ENCODE measurements at regions not wholly inside any gene's neighbourhood (a gene's known extent, or its start where the extent isn't known, plus 50 kb on each side); places are given as distances from the start of the nearest gene placed in this dataset.

GRCh38 chr7:131844369-131844768, 287.9 kb upstream of the PODXL start:
- H4K20me1 ChIP-seq (ENCODE audit: insufficient read depth, low read length): no peaks in the 10 kb centered on the region
- H2AFZ ChIP-seq (ENCODE audit: low read depth, low read length): no peak overlapping the region
- TF ChIP-seq CTCF (IDR thresholded peaks at IDR 0.05; ENCODE audit: low read depth, low read length) (no peak), EZH2phosphoT487 (IDR thresholded peaks at IDR 0.05; ENCODE audit: low read depth) (no peak)
- H3K9me3 ChIP-seq (ENCODE audit: insufficient read depth, low read length): no peaks in the 10 kb centered on the region
- H3K4me1 ChIP-seq (ENCODE audit: low read length): no peaks in the 10 kb centered on the region
- H3K27ac ChIP-seq (ENCODE audit: low read length): no peak overlapping the region
- H3K4me3 ChIP-seq (ENCODE audit: low read length): no peak overlapping the region
- no peak overlapping the region for H3K9ac ChIP-seq (ENCODE audit: low read length)
- no peak overlapping the region for H3K4me2 ChIP-seq (ENCODE audit: low read length)
- H3K36me3 ChIP-seq (replicated peaks; ENCODE audit: low read depth, low read length): no peaks in the 10 kb centered on the region
- H3K27me3 ChIP-seq (ENCODE audit: low read depth, low read length): peaks cover 30% of the 10 kb centered on the region
- no peaks in the 10 kb centered on the region for H3K79me2 ChIP-seq (ENCODE audit: low read length)

GRCh38 chr7:131843898-131844331, 287.5 kb upstream of the PODXL start:
- no peak overlapping the region for H3K27ac ChIP-seq (ENCODE audit: low read length)
- no peaks in the 10 kb centered on the region for H3K79me2 ChIP-seq (ENCODE audit: low read length)
- no peak overlapping the region for H3K9ac ChIP-seq (ENCODE audit: low read length)
- H3K4me1 ChIP-seq (ENCODE audit: low read length): no peaks in the 10 kb centered on the region
- H3K4me3 ChIP-seq (ENCODE audit: low read length): no peak overlapping the region
- H3K4me2 ChIP-seq (ENCODE audit: low read length): no peak overlapping the region
- H2AFZ ChIP-seq (ENCODE audit: low read depth, low read length): no peak overlapping the region
- H4K20me1 ChIP-seq (ENCODE audit: insufficient read depth, low read length): no peaks in the 10 kb centered on the region
- TF ChIP-seq EZH2phosphoT487 (IDR thresholded peaks at IDR 0.05; ENCODE audit: low read depth) (no peak), CTCF (IDR thresholded peaks at IDR 0.05; ENCODE audit: low read depth, low read length) (no peak)
- no peaks in the 10 kb centered on the region for H3K36me3 ChIP-seq (replicated peaks; ENCODE audit: low read depth, low read length)
- peaks cover 34% of the 10 kb centered on the region for H3K27me3 ChIP-seq (ENCODE audit: low read depth, low read length)
- no peaks in the 10 kb centered on the region for H3K9me3 ChIP-seq (ENCODE audit: insufficient read depth, low read length)

GRCh38 chr7:131839967-131840690, 283.7 kb upstream of the PODXL start:
- Histone ChIP-seq H3K36me3 (replicated peaks; ENCODE audit: low read depth, low read length) (no peaks in the 10 kb centered on the region), H3K27me3 (ENCODE audit: low read depth, low read length) (peaks cover 61% of the 10 kb centered on the region), H4K20me1 (ENCODE audit: insufficient read depth, low read length) (no peaks in the 10 kb centered on the region), H3K79me2 (ENCODE audit: low read length) (no peaks in the 10 kb centered on the region), H3K27ac (ENCODE audit: low read length) (no peak overlapping the region), H3K4me1 (ENCODE audit: low read length) (no peaks in the 10 kb centered on the region), H2AFZ (ENCODE audit: low read depth, low read length) (no peak overlapping the region), H3K4me2 (ENCODE audit: low read length) (no peak overlapping the region), H3K9me3 (ENCODE audit: insufficient read depth, low read length) (no peaks in the 10 kb centered on the region), H3K4me3 (ENCODE audit: low read length) (no peak overlapping the region), H3K9ac (ENCODE audit: low read length) (no peak overlapping the region)
- no peak for TF ChIP-seq EZH2phosphoT487 (IDR thresholded peaks at IDR 0.05; ENCODE audit: low read depth)
- no peak for TF ChIP-seq CTCF (IDR thresholded peaks at IDR 0.05; ENCODE audit: low read depth, low read length)

GRCh38 chr7:131836733-131837132, 280.3 kb upstream of the PODXL start:
- Histone ChIP-seq H3K9me3 (ENCODE audit: insufficient read depth, low read length) (no peaks in the 10 kb centered on the region), H3K27ac (ENCODE audit: low read length) (no peak overlapping the region), H3K36me3 (replicated peaks; ENCODE audit: low read depth, low read length) (no peaks in the 10 kb centered on the region), H3K27me3 (ENCODE audit: low read depth, low read length) (peaks cover 52% of the 10 kb centered on the region), H3K4me3 (ENCODE audit: low read length) (no peak overlapping the region), H3K9ac (ENCODE audit: low read length) (no peak overlapping the region), H3K79me2 (ENCODE audit: low read length) (no peaks in the 10 kb centered on the region), H4K20me1 (ENCODE audit: insufficient read depth, low read length) (no peaks in the 10 kb centered on the region), H3K4me2 (ENCODE audit: low read length) (no peak overlapping the region), H3K4me1 (ENCODE audit: low read length) (no peaks in the 10 kb centered on the region), H2AFZ (ENCODE audit: low read depth, low read length) (no peak overlapping the region)
- TF ChIP-seq EZH2phosphoT487 (IDR thresholded peaks at IDR 0.05; ENCODE audit: low read depth) (no peak), CTCF (IDR thresholded peaks at IDR 0.05; ENCODE audit: low read depth, low read length) (0 out of 2 replicates have a peak, but pooled peaks have one; percentile 9)

All from OCI-LY3 (cell line).